ENCODE measurements at regions not wholly inside any gene's neighbourhood (a gene's known extent, or its start where the extent isn't known, plus 50 kb on each side); places are given as distances from the start of the nearest gene placed in this dataset.

GRCh38 chr9:109989296-109989695, 209.3 kb downstream of the PALM2AKAP2 start:
- TF ChIP-seq MYC (IDR thresholded peaks at IDR 0.05; ENCODE audit: low read depth, low read length) (no peak), POLR2A (IDR thresholded peaks at IDR 0.05; ENCODE audit: low read depth, low read length) (no peak), FOS (IDR thresholded peaks at IDR 0.05; ENCODE audit: borderline replicate concordance, insufficient read depth, low read length) (no peak), GATA2 (IDR thresholded peaks at IDR 0.05; ENCODE audit: insufficient read depth, insufficient read length, low read depth, low read length) (no peak), POLR2AphosphoS5 (IDR thresholded peaks at IDR 0.05; ENCODE audit: insufficient read depth, low read depth, low read length) (no peak), JUN (IDR thresholded peaks at IDR 0.05; ENCODE audit: borderline replicate concordance, insufficient read depth, insufficient read length, low read depth) (no peak), EZH2 (IDR thresholded peaks at IDR 0.05; ENCODE audit: borderline replicate concordance, low read depth, low read length, severe bottlenecking) (no peak)
- TF ChIP-seq, protein P1, sequence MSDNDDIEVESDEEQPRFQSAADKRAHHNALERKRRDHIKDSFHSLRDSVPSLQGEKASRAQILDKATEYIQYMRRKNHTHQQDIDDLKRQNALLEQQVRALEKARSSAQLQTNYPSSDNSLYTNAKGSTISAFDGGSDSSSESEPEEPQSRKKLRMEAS (IDR thresholded peaks at IDR 0.05; ENCODE audit: insufficient read depth, insufficient read length): no peak
- TF ChIP-seq, protein P2, sequence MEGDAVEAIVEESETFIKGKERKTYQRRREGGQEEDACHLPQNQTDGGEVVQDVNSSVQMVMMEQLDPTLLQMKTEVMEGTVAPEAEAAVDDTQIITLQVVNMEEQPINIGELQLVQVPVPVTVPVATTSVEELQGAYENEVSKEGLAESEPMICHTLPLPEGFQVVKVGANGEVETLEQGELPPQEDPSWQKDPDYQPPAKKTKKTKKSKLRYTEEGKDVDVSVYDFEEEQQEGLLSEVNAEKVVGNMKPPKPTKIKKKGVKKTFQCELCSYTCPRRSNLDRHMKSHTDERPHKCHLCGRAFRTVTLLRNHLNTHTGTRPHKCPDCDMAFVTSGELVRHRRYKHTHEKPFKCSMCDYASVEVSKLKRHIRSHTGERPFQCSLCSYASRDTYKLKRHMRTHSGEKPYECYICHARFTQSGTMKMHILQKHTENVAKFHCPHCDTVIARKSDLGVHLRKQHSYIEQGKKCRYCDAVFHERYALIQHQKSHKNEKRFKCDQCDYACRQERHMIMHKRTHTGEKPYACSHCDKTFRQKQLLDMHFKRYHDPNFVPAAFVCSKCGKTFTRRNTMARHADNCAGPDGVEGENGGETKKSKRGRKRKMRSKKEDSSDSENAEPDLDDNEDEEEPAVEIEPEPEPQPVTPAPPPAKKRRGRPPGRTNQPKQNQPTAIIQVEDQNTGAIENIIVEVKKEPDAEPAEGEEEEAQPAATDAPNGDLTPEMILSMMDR (IDR thresholded peaks at IDR 0.05; ENCODE audit: extremely low read depth in 1 of 2, insufficient read depth in 1 of 2, low read depth in 1 of 2, low read length in 2 of 2): no peak
- H3K4me2 ChIP-seq (ENCODE audit: insufficient read depth, low read length): no peak overlapping the region
- no peaks in the 10 kb centered on the region for H4K20me1 ChIP-seq (replicated peaks; ENCODE audit: control insufficient read depth, extremely low read depth, insufficient read depth, low read length)
- H3K27me3 ChIP-seq (ENCODE audit: control insufficient read depth in 2 of 2, insufficient read depth in 2 of 2, low read length in 2 of 2): no peaks in the 10 kb centered on the region
- H3K27ac ChIP-seq (ENCODE audit: insufficient read depth, low read depth, low read length): no peak overlapping the region
- H3K9me1 ChIP-seq (replicated peaks; ENCODE audit: control insufficient read depth, extremely low read depth, insufficient read depth, low read length): no peaks in the 10 kb centered on the region
- dilution Hi-C loops (cut with MboI; ENCODE audit: extremely low pct_ligation_motif_present, low sequenced_read_pairs) (no loop called here), intact Hi-C loops (cut with micrococcal nuclease) (loop anchor here (5.0 kb wide), 1 partner anchor 138 kb away; no protein-coding TSS in a partner anchor)
- BruUV-seq (replicated peaks): no TSS peak
- no peak overlapping the region for H2AFZ ChIP-seq (ENCODE audit: low read depth, low read length)
- H3K79me2 ChIP-seq (ENCODE audit: control insufficient read depth, insufficient read depth, low read length): no peaks in the 10 kb centered on the region
- FAIRE-seq: no peak
- H3K4me1 ChIP-seq (ENCODE audit: control insufficient read depth, extremely low read depth, insufficient read depth, low read length): peaks cover 22% of the 10 kb centered on the region
- POLR2A ChIA-PET: no interaction called here
- no peaks in the 10 kb centered on the region for H3K36me3 ChIP-seq (ENCODE audit: control insufficient read depth in 2 of 2, extremely low read depth in 1 of 2, insufficient read depth in 2 of 2, low read length in 2 of 2)
- H3K9ac ChIP-seq (replicated peaks; ENCODE audit: extremely low read depth, insufficient read depth, low read length): no peak overlapping the region
- DNase-seq (ENCODE audit: low read depth, low spot score): no peak
- H3K4me3 ChIP-seq (replicated peaks in 1 of 3; ENCODE audit: insufficient read depth in 1 of 3, low read depth in 1 of 3, low read length in 3 of 3): no peak overlapping the region
- CTCF ChIA-PET: no interaction called here
- H3K9me3 ChIP-seq (replicated peaks; ENCODE audit: control insufficient read depth, insufficient read depth, low read length): no peaks in the 10 kb centered on the region

Data from endothelial cell of umbilical vein (primary cell).